Spleen (tissue), 11 donors: ENCODE measurements at regions not wholly inside any gene's neighbourhood (a gene's known extent, or its start where the extent isn't known, plus 50 kb on each side); places are given as distances from the start of the nearest gene placed in this dataset.

Source experiments
- DNase-seq: peaks from one replicate; pipeline ENCODE4 v3.0.0-alpha.2; 2020
- H3K27ac ChIP-seq, 8 donors: fragments of 200-600 bp; sonication (generic) in 7 of 8; 1 replicate in 4 of 8; 2 replicates in 4 of 8; pipeline versions ENCODE4 v1.5.0 to v1.8.0; 2016 to 2021; ENCODE audit warnings: inconsistent platforms in 4 of 8, mild to moderate bottlenecking in 4 of 8, moderate library complexity in 1 of 8
- H3K27me3 ChIP-seq, 7 donors: fragments of 200-600 bp; sonication (generic) in 6 of 7; replicated peaks in 1 of 7; 1 replicate in 4 of 7; 2 replicates in 3 of 7; pipeline versions ENCODE4 v1.5.0 to v1.8.0; 2016 to 2021; ENCODE audit warnings: inconsistent platforms in 3 of 7, mild to moderate bottlenecking in 1 of 7
- H3K36me3 ChIP-seq, 6 donors: fragments of 200-600 bp; sonication (generic) in 5 of 6; 1 replicate in 4 of 6; 2 replicates in 2 of 6; pipeline versions ENCODE4 v1.5.0 to v1.8.0; 2016 to 2021; ENCODE audit warnings: inconsistent platforms in 2 of 6
- H3K4me1 ChIP-seq, 6 donors: fragments of 200-600 bp; sonication (generic) in 5 of 6; 1 replicate in 3 of 6; 2 replicates in 3 of 6; pipeline versions ENCODE4 v1.5.0 to v1.8.0; 2016 to 2021; ENCODE audit warnings: inconsistent platforms in 3 of 6
- H3K4me3 ChIP-seq, 8 donors: fragments of 200-600 bp; sonication (generic) in 7 of 8; 1 replicate in 4 of 8; 2 replicates in 4 of 8; pipeline versions ENCODE4 v1.5.0 to v1.8.0; 2016 to 2021; ENCODE audit warnings: inconsistent platforms in 4 of 8, mild to moderate bottlenecking in 4 of 8, moderate library complexity in 2 of 8
- H3K9me3 ChIP-seq, 8 donors: fragments of 200-600 bp; sonication (generic) in 7 of 8; 1 replicate in 4 of 8; 2 replicates in 4 of 8; pipeline versions ENCODE4 v1.5.0 to v1.8.0; 2016 to 2021; ENCODE audit warnings: inconsistent platforms in 4 of 8
- POLR2A ChIP-seq, 3 donors: fragments of 450-650 bp; IDR thresholded peaks; one replicate each; pipeline ENCODE4 v1.5.1; 2017; ENCODE audit warnings: antibody characterized with exemption in 3 of 3, mild to moderate bottlenecking in 1 of 3
- POLR2AphosphoS5 ChIP-seq, 3 donors: sonication (generic); formaldehyde crosslinking; IDR thresholded peaks; one replicate each; pipeline ENCODE4 v1.5.1; 2017; ENCODE audit warnings: antibody characterized with exemption in 3 of 3
- WGBS, 5 donors: extraction: QIAGEN DNeasy Blood & Tissue Kit in 3 of 5; methylation state at CpG; one replicate each; pipeline versions ENCODE4 v1.1.5 to v1.1.7; 2013 to 2018; 5-methylcytosine and 5-hydroxymethylcytosine counted together
- intact Hi-C: fragments of 100-400 bp; cut with DNase I; formaldehyde crosslinking; loops from one replicate; pipeline ENCODE4 v1.15.0; 2023; ENCODE audit warnings: low total_unique reads
- TF ChIP-seq, protein P1 (sequence below), 11 experiments: fragments of 200-600 bp in 7 of 11; fragments of 450-650 bp in 4 of 11; sonication (generic) in 4 of 11; IDR thresholded peaks in 8 of 11; conservative IDR thresholded peaks in 3 of 11; 1 replicate in 7 of 11; 2 replicates in 4 of 11; pipeline versions ENCODE4 v1.4.0 to v1.8.0; 2016 to 2021; ENCODE audit warnings: antibody characterized with exemption in 11 of 11, inconsistent platforms in 4 of 11, mild to moderate bottlenecking in 1 of 11
- donor health status: healthy with polysubstance abuse.
- donor health status: DM: no; HTN: no; CAD: no; lungs with moderate emphysema.
- donor health status: DM: no; HTN: no; CAD: no.
- donor health status: Bipolar disorder and iron deficiency.
- donor health status: healthy.
- donor health status: DM: no; HTN: no; CAD: no.
- donor health status: DM: yes; HTN: yes; CAD: no.

DNA sequence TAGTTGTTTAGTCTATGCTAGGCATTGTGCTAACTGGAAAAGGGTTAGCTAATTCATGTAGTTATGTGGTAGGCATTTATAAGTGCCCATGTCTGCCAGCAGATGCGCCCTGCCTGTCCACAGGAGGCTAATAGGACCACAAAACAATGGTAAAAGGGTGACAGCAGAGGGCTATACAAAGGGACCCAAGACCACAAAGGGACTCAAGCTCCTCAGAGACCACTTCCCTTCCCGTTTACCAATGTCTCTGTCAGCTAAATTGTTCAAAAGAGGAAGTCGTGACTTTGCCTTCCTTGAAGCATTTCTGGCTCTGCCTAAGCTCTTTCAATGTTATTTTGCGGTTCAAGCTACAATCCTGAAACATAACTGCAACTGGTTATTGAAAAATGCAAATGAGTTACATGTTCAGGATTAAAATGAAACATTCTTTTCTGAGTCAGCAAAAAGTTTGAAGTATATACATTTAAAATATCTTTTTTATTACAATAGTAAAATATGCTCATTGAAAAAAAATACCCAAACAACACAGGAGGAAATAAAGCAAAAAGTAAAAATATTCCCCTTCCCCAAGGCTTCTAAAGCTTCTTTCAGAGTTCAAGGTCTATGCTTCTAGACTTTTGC, 149.2 kb downstream of the MAF start:
- no peak overlapping the region for H3K4me3 ChIP-seq
- WGBS, 5 donors: 12 to 24% (median 15%) methylated on average over 4 of the region's 4 CpGs
- H3K27me3 ChIP-seq: no peaks in the 10 kb centered on the region
- H3K36me3 ChIP-seq: no peaks in the 10 kb centered on the region
- no peak for DNase-seq
- intact Hi-C loops: no loop called here
- peak overlapping the region in 3 of 8 donors; percentile 11 to 31 (median 13) for H3K27ac ChIP-seq
- H3K9me3 ChIP-seq: peaks cover 0 to 6% (median 0%) of the 10 kb centered on the region in 8 donors
- peaks cover 0 to 16% (median 10%) of the 10 kb centered on the region in 6 donors for H3K4me1 ChIP-seq
- TF ChIP-seq, protein P1, sequence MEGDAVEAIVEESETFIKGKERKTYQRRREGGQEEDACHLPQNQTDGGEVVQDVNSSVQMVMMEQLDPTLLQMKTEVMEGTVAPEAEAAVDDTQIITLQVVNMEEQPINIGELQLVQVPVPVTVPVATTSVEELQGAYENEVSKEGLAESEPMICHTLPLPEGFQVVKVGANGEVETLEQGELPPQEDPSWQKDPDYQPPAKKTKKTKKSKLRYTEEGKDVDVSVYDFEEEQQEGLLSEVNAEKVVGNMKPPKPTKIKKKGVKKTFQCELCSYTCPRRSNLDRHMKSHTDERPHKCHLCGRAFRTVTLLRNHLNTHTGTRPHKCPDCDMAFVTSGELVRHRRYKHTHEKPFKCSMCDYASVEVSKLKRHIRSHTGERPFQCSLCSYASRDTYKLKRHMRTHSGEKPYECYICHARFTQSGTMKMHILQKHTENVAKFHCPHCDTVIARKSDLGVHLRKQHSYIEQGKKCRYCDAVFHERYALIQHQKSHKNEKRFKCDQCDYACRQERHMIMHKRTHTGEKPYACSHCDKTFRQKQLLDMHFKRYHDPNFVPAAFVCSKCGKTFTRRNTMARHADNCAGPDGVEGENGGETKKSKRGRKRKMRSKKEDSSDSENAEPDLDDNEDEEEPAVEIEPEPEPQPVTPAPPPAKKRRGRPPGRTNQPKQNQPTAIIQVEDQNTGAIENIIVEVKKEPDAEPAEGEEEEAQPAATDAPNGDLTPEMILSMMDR (IDR thresholded peaks at IDR 0.05 in 8 of 11, conservative IDR thresholded peaks at IDR 0.05 in 3 of 11): no peak
- TF ChIP-seq POLR2AphosphoS5 (IDR thresholded peaks at IDR 0.05): peak in 1 of 3 donors; percentile 12

DNA sequence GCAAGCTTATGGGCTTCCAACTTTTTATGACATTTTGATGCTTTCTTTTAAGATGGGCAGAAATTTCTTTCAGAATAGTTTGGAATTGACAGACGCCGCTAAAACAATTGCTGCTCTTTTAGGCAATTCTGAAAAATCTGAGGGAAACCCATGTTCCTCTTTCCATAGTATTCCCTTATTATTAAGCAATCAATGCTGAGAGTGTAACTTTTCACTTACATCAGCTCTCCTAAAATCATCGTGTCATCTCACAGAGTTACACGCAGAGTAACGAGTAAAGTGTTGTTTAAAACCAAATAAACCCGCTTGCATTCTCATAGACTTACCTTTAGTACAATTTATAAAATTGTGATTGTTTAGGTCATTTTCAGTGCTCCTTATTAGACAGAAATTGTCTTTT, 150.6 kb downstream of the MAF start:
- Histone ChIP-seq H3K27ac (no peak overlapping the region), H3K4me1 (peaks cover 0 to 16% (median 10%) of the 10 kb centered on the region in 6 donors), H3K36me3 (no peaks in the 10 kb centered on the region), H3K4me3 (no peak overlapping the region), H3K9me3 (peaks cover 0 to 6% (median 0%) of the 10 kb centered on the region in 8 donors), H3K27me3 (no peaks in the 10 kb centered on the region)
- TF ChIP-seq, protein P1 (IDR thresholded peaks at IDR 0.05 in 8 of 11, conservative IDR thresholded peaks at IDR 0.05 in 3 of 11): no peak
- no peak for TF ChIP-seq POLR2A (IDR thresholded peaks at IDR 0.05)
- no peak for TF ChIP-seq POLR2AphosphoS5 (IDR thresholded peaks at IDR 0.05)
- DNase-seq: no peak
- WGBS, 5 donors: 72 to 95% (median 80%) methylated on average over 6 of the region's 6 CpGs
- intact Hi-C loops: no loop called here

DNA sequence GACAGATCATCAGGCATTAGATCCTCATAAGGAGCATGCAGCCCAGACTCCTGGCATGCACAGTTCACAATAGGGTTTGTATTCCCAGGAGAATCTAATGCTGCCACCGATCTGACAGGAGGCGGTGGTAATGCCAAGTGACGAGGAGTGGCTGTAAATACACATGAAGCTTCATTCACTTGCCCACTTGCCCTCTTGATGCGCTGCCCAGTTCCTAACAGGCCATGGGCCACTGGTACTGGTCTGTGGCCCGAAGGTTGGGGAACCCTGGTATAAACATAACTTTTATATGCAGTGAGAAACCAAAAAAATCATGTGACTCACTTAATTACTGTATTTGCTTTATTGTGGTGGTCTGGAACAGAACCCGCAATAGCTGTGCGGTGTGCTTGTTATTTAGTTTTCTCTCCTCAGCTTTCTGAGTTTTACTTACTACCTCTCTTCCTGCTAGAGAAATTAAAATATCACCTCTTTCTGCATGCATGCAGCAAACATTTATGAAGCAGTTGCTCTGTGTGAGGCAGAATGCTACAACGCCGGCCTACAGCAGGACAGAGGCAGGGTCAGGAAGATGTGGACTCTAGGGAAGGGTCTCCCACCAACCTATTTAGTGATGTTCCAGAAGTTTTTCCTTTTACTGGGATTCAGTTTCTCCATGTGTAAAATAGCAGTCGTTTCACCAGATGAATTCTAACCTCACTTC, 151.3 kb downstream of the MAF start:
- intact Hi-C loops: no loop called here
- Histone ChIP-seq H3K27ac (no peak overlapping the region), H3K27me3 (no peaks in the 10 kb centered on the region), H3K4me3 (no peak overlapping the region), H3K9me3 (peaks cover 0 to 6% (median 0%) of the 10 kb centered on the region in 8 donors), H3K36me3 (no peaks in the 10 kb centered on the region), H3K4me1 (peaks cover 0 to 16% (median 10%) of the 10 kb centered on the region in 6 donors)
- TF ChIP-seq, protein P1 (IDR thresholded peaks at IDR 0.05 in 8 of 11, conservative IDR thresholded peaks at IDR 0.05 in 3 of 11): no peak
- TF ChIP-seq POLR2AphosphoS5 (IDR thresholded peaks at IDR 0.05): no peak
- no peak for TF ChIP-seq POLR2A (IDR thresholded peaks at IDR 0.05)
- DNase-seq: no peak
- WGBS, 5 donors: 91 to 94% (median 91%) methylated on average over 10 of the region's 10 CpGs

DNA sequence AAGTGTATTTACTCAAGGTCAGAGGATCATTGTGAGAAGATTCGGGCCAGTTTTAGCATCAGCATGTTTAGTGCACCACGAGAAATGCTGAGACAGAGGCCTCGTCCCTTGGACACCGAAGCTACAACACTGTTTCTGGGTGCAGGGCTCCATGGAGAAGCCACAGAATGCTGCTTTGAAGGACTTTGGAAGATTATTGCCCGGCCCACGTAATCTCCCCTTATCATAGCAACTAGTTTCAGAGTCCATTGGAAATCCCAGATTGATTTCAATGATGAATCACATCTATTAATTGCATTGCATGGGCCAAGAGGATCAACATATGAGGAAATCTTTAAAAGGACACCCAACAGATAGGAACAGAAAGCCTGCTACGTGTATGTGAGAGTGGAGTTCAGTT, 156.0 kb downstream of the MAF start:
- H3K4me1 ChIP-seq: peaks cover 0 to 6% (median 0%) of the 10 kb centered on the region in 6 donors
- DNase-seq: no peak
- peaks cover 0 to 6% (median 0%) of the 10 kb centered on the region in 8 donors for H3K9me3 ChIP-seq
- no peak overlapping the region for H3K27ac ChIP-seq
- intact Hi-C loops: no loop called here
- no peaks in the 10 kb centered on the region for H3K27me3 ChIP-seq
- TF ChIP-seq POLR2AphosphoS5 (IDR thresholded peaks at IDR 0.05) (no peak), POLR2A (IDR thresholded peaks at IDR 0.05) (no peak)
- TF ChIP-seq, protein P1 (IDR thresholded peaks at IDR 0.05 in 8 of 11, conservative IDR thresholded peaks at IDR 0.05 in 3 of 11): no peak
- 76 to 92% (median 90%) methylated on average over 7 of the region's 7 CpGs for WGBS, 5 donors
- no peaks in the 10 kb centered on the region for H3K36me3 ChIP-seq
- no peak overlapping the region for H3K4me3 ChIP-seq
